Suprapubic skin (tissue), 4 donors: ENCODE measurements at regions not wholly inside any gene's neighbourhood (a gene's known extent, or its start where the extent isn't known, plus 50 kb on each side); places are given as distances from the start of the nearest gene placed in this dataset.

ENCODE experiments used
- CTCF ChIP-seq, 2 donors: fragments of 200-600 bp in 1 of 2; fragments of 450-650 bp in 1 of 2; sonication (generic) in 1 of 2; IDR thresholded peaks; one replicate each; pipeline ENCODE4 v1.5.1; 2016 to 2019; ENCODE audit warnings: antibody characterized with exemption in 2 of 2, mild to moderate bottlenecking in 1 of 2, moderate library complexity in 1 of 2
- POLR2A ChIP-seq, 2 donors: fragments of 450-650 bp; IDR thresholded peaks; one replicate each; pipeline ENCODE4 v1.6.1; 2017; ENCODE audit warnings: antibody characterized with exemption in 2 of 2, mild to moderate bottlenecking in 2 of 2, moderate library complexity in 2 of 2
- POLR2AphosphoS5 ChIP-seq, 3 donors: sonication (generic); formaldehyde crosslinking; IDR thresholded peaks; one replicate each; pipeline ENCODE4 v1.6.1; 2017; ENCODE audit warnings: antibody characterized with exemption in 3 of 3

- TF ChIP-seq CTCF (IDR thresholded peaks at IDR 0.05) (no peak), POLR2A (IDR thresholded peaks at IDR 0.05) (no peak), POLR2AphosphoS5 (IDR thresholded peaks at IDR 0.05) (no peak)
These were observed 74.5 kb upstream of the NKX1-1 start for GRCh38 chr4:1480720-1481119.
